ENCODE measurements at regions not wholly inside any gene's neighbourhood (a gene's known extent, or its start where the extent isn't known, plus 50 kb on each side); places are given as distances from the start of the nearest gene placed in this dataset.

- no peak overlapping the region for H3K4me3 ChIP-seq (ENCODE audit: low read depth, poor library complexity, severe bottlenecking)
- TF ChIP-seq CTCF (IDR thresholded peaks at IDR 0.05) (no peak), POLR2A (IDR thresholded peaks at IDR 0.05) (no peak)
- WGBS, 2 donors = 68 to 78% methylated on average over 2 of the region's 2 CpGs
- DNase-seq (ENCODE audit: low spot score in 2 of 2) = no peak
- intact Hi-C loops (cut with DNase I; ENCODE audit: low total_unique reads) = no loop called here
Measured at GRCh38 chr2:150389447-150389846, 98.0 kb downstream of the RND3 start.

- no peak overlapping the region for H3K4me3 ChIP-seq (ENCODE audit: low read depth, poor library complexity, severe bottlenecking)
- no peak for TF ChIP-seq CTCF (IDR thresholded peaks at IDR 0.05)
- no peak for TF ChIP-seq POLR2A (IDR thresholded peaks at IDR 0.05)
- WGBS, 2 donors = 71 to 74% methylated on average over 2 of the region's 2 CpGs
- no peak for DNase-seq (ENCODE audit: low spot score in 2 of 2)
- intact Hi-C loops (cut with DNase I; ENCODE audit: low total_unique reads) = no loop called here
Measured at GRCh38 chr2:150388289-150388625, 99.2 kb downstream of the RND3 start.

- DNase-seq (ENCODE audit: low spot score in 2 of 2) = no peak
- intact Hi-C loops (cut with DNase I; ENCODE audit: low total_unique reads) = no loop called here
- WGBS, 2 donors = 59 to 67% methylated on average over 4 of the region's 4 CpGs
- no peak overlapping the region for H3K4me3 ChIP-seq (ENCODE audit: low read depth, poor library complexity, severe bottlenecking)
- TF ChIP-seq POLR2A (IDR thresholded peaks at IDR 0.05) (no peak), CTCF (IDR thresholded peaks at IDR 0.05) (no peak)
Measured at GRCh38 chr2:150387586-150388288, 99.7 kb downstream of the RND3 start.

- TF ChIP-seq CTCF (IDR thresholded peaks at IDR 0.05) (no peak), POLR2A (IDR thresholded peaks at IDR 0.05) (no peak)
- intact Hi-C loops (cut with DNase I; ENCODE audit: low total_unique reads) = no loop called here
- H3K4me3 ChIP-seq (ENCODE audit: low read depth, poor library complexity, severe bottlenecking) = no peak overlapping the region
- no peak for DNase-seq (ENCODE audit: low spot score in 2 of 2)
- 48 to 52% methylated on average over 1 of the region's 1 CpG for WGBS, 2 donors
Measured at GRCh38 chr2:150385211-150385610, 102.3 kb downstream of the RND3 start.

- no peak for TF ChIP-seq CTCF (IDR thresholded peaks at IDR 0.05)
- TF ChIP-seq POLR2A (IDR thresholded peaks at IDR 0.05) = no peak
- intact Hi-C loops (cut with DNase I; ENCODE audit: low total_unique reads) = no loop called here
- no peak for DNase-seq (ENCODE audit: low spot score in 2 of 2)
- no peak overlapping the region for H3K4me3 ChIP-seq (ENCODE audit: low read depth, poor library complexity, severe bottlenecking)
Measured at GRCh38 chr2:150383587-150383986, 103.9 kb downstream of the RND3 start.

- H3K4me3 ChIP-seq (ENCODE audit: low read depth, poor library complexity, severe bottlenecking) = no peak overlapping the region
- intact Hi-C loops (cut with DNase I; ENCODE audit: low total_unique reads) = no loop called here
- DNase-seq (ENCODE audit: low spot score in 2 of 2) = no peak
- TF ChIP-seq POLR2A (IDR thresholded peaks at IDR 0.05) (no peak), CTCF (IDR thresholded peaks at IDR 0.05) (no peak)
Measured at GRCh38 chr2:150379166-150379565, 108.3 kb downstream of the RND3 start.

Measured in lower leg skin (tissue), 4 donors.